Astrocyte (in vitro differentiated cells and primary cell): ENCODE measurements at regions not wholly inside any gene's neighbourhood (a gene's known extent, or its start where the extent isn't known, plus 50 kb on each side); places are given as distances from the start of the nearest gene placed in this dataset.

Experiments used
- EZH2 ChIP-seq: IDR thresholded peaks from 2 replicates; pipeline ENCODE4 v1.6.1; 2012; ENCODE audit warnings: mild to moderate bottlenecking, low read length, inconsistent platforms; ENCODE audit not compliant: insufficient read depth
- TF ChIP-seq, protein P1 (sequence below): IDR thresholded peaks from 2 replicates; pipeline ENCODE4 v1.5.1; 2011; ENCODE audit warnings: low read depth, mild to moderate bottlenecking, inconsistent platforms, low read length, moderate library complexity; ENCODE audit not compliant: insufficient read depth

DNA sequence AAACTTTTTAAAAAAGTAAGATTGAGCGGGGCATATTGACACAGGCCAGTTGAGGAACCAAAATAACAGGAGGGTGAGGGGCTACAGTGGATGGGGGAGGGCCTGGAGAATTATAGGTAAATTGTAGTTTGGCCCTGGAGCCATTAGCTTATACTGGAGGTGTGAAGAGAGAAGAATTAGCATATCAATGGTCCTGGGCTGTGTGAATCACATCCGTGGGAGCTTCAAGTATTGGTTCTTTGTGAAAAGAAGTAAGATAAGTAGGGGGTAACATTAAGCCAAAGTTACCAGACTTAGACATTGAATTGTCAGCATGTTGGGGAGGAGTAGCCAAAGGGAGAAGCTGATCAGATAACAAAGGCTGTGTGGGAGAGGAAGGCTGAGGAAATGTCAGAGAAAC lies 1085.2 kb upstream of the AMELY start:
- TF ChIP-seq, protein P1, sequence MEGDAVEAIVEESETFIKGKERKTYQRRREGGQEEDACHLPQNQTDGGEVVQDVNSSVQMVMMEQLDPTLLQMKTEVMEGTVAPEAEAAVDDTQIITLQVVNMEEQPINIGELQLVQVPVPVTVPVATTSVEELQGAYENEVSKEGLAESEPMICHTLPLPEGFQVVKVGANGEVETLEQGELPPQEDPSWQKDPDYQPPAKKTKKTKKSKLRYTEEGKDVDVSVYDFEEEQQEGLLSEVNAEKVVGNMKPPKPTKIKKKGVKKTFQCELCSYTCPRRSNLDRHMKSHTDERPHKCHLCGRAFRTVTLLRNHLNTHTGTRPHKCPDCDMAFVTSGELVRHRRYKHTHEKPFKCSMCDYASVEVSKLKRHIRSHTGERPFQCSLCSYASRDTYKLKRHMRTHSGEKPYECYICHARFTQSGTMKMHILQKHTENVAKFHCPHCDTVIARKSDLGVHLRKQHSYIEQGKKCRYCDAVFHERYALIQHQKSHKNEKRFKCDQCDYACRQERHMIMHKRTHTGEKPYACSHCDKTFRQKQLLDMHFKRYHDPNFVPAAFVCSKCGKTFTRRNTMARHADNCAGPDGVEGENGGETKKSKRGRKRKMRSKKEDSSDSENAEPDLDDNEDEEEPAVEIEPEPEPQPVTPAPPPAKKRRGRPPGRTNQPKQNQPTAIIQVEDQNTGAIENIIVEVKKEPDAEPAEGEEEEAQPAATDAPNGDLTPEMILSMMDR: no peak
- no peak for TF ChIP-seq EZH2
